GM23338 (cell line): ENCODE measurements at regions not wholly inside any gene's neighbourhood (a gene's known extent, or its start where the extent isn't known, plus 50 kb on each side); places are given as distances from the start of the nearest gene placed in this dataset.

Source experiments
- CREB1 ChIP-seq: fragments of 250-450 bp; sonication (Bioruptor Pico); IDR thresholded peaks from 2 replicates; pipeline ENCODE4 v1.5.0; 2020; ENCODE audit warnings: low read depth, mild to moderate bottlenecking, moderate library complexity
- ETS1 ChIP-seq: IDR thresholded peaks from 2 replicates; pipeline ENCODE4 v1.6.1; 2016; ENCODE audit warnings: antibody characterized with exemption
- EZH2 ChIP-seq: fragments of 200-600 bp; sonication (generic); IDR thresholded peaks from one replicate; pipeline ENCODE4 v1.8.0; 2017; ENCODE audit warnings: antibody characterized with exemption, mild to moderate bottlenecking, low read depth; ENCODE audit not compliant: unreplicated experiment
- EZH2phosphoT487 ChIP-seq: fragments of 200-600 bp; sonication (generic); IDR thresholded peaks from one replicate; pipeline ENCODE4 v1.8.1; 2018; ENCODE audit warnings: antibody characterized with exemption; ENCODE audit not compliant: unreplicated experiment
- JUNB ChIP-seq: IDR thresholded peaks from one replicate; pipeline ENCODE4 v1.6.1; 2016; ENCODE audit warnings: antibody characterized with exemption; ENCODE audit not compliant: unreplicated experiment
- NANOG ChIP-seq: IDR thresholded peaks from 2 replicates; pipeline ENCODE4 v1.6.1; 2016; ENCODE audit warnings: antibody characterized with exemption, borderline replicate concordance
- POLR2AphosphoS5 ChIP-seq: IDR thresholded peaks from 2 replicates; pipeline ENCODE4 v1.6.1; 2016; ENCODE audit warnings: antibody characterized with exemption, low read depth
- STAT1 ChIP-seq: IDR thresholded peaks from one replicate; pipeline ENCODE4 v1.6.1; 2016; ENCODE audit warnings: antibody characterized with exemption; ENCODE audit not compliant: unreplicated experiment
- ZNF114 ChIP-seq: fragments of 250-450 bp; sonication (Bioruptor Pico); IDR thresholded peaks from 2 replicates; pipeline ENCODE4 v1.5.0; 2020; ENCODE audit warnings: mild to moderate bottlenecking, moderate library complexity
- ZNF331 ChIP-seq: fragments of 250-450 bp; sonication (Bioruptor Pico); IDR thresholded peaks from 2 replicates; pipeline ENCODE4 v1.5.0; 2020; ENCODE audit warnings: low read depth, mild to moderate bottlenecking, moderate library complexity
- TF ChIP-seq, protein P1 (sequence below), 2 experiments: fragments of 200-600 bp in 1 of 2; sonication (generic) in 1 of 2; conservative IDR thresholded peaks; 2 replicates each; pipeline versions ENCODE4 v1.5.1 to v1.6.1; 2016 to 2017; ENCODE audit warnings: antibody characterized with exemption in 2 of 2, low read depth in 2 of 2, mild to moderate bottlenecking in 2 of 2, moderate library complexity in 1 of 2
- TF ChIP-seq, protein P2 (sequence below): IDR thresholded peaks from one replicate; pipeline ENCODE4 v1.6.1; 2018; ENCODE audit warnings: antibody characterized with exemption; ENCODE audit not compliant: unreplicated experiment
- TF ChIP-seq, protein P3 (sequence below): fragments of 250-450 bp; sonication (Bioruptor Pico); IDR thresholded peaks from 2 replicates; pipeline ENCODE4 v1.5.0; 2020; ENCODE audit warnings: mild to moderate bottlenecking, moderate library complexity

DNA sequence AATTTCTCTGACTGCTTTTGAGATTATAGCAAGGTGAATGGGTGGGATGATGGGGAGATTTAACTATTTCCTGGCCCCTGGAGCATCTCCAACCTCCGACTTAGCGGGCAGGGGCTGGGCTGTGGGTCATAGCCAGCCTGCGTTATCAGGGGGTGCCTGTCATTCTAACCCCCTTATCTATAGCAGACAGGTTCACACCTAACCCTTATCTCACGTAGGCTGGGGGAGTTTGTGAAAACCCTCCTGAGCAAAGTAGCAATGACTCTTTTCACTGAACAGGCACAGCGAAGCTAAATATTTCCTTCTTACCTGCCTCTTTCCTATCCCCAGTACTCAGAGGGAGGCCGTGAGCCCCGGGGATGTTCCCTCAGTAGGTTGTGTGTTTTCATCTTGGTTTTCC lies 511.4 kb upstream of the B3GAT1 start:
- TF ChIP-seq, protein P1, sequence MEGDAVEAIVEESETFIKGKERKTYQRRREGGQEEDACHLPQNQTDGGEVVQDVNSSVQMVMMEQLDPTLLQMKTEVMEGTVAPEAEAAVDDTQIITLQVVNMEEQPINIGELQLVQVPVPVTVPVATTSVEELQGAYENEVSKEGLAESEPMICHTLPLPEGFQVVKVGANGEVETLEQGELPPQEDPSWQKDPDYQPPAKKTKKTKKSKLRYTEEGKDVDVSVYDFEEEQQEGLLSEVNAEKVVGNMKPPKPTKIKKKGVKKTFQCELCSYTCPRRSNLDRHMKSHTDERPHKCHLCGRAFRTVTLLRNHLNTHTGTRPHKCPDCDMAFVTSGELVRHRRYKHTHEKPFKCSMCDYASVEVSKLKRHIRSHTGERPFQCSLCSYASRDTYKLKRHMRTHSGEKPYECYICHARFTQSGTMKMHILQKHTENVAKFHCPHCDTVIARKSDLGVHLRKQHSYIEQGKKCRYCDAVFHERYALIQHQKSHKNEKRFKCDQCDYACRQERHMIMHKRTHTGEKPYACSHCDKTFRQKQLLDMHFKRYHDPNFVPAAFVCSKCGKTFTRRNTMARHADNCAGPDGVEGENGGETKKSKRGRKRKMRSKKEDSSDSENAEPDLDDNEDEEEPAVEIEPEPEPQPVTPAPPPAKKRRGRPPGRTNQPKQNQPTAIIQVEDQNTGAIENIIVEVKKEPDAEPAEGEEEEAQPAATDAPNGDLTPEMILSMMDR (conservative IDR thresholded peaks at IDR 0.05; ENCODE audit: low read depth in 2 of 2): no peak
- TF ChIP-seq POLR2AphosphoS5 (no peak), EZH2 (no peak), EZH2phosphoT487 (no peak), CREB1 (CRISPR knock-in tag) (no peak), STAT1 (no peak), NANOG (no peak), JUNB (no peak), ETS1 (no peak), ZNF114 (no peak), ZNF331 (CRISPR knock-in tag) (no peak)
- TF ChIP-seq, protein P2, sequence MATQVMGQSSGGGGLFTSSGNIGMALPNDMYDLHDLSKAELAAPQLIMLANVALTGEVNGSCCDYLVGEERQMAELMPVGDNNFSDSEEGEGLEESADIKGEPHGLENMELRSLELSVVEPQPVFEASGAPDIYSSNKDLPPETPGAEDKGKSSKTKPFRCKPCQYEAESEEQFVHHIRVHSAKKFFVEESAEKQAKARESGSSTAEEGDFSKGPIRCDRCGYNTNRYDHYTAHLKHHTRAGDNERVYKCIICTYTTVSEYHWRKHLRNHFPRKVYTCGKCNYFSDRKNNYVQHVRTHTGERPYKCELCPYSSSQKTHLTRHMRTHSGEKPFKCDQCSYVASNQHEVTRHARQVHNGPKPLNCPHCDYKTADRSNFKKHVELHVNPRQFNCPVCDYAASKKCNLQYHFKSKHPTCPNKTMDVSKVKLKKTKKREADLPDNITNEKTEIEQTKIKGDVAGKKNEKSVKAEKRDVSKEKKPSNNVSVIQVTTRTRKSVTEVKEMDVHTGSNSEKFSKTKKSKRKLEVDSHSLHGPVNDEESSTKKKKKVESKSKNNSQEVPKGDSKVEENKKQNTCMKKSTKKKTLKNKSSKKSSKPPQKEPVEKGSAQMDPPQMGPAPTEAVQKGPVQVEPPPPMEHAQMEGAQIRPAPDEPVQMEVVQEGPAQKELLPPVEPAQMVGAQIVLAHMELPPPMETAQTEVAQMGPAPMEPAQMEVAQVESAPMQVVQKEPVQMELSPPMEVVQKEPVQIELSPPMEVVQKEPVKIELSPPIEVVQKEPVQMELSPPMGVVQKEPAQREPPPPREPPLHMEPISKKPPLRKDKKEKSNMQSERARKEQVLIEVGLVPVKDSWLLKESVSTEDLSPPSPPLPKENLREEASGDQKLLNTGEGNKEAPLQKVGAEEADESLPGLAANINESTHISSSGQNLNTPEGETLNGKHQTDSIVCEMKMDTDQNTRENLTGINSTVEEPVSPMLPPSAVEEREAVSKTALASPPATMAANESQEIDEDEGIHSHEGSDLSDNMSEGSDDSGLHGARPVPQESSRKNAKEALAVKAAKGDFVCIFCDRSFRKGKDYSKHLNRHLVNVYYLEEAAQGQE: no peak
- TF ChIP-seq, protein P3, sequence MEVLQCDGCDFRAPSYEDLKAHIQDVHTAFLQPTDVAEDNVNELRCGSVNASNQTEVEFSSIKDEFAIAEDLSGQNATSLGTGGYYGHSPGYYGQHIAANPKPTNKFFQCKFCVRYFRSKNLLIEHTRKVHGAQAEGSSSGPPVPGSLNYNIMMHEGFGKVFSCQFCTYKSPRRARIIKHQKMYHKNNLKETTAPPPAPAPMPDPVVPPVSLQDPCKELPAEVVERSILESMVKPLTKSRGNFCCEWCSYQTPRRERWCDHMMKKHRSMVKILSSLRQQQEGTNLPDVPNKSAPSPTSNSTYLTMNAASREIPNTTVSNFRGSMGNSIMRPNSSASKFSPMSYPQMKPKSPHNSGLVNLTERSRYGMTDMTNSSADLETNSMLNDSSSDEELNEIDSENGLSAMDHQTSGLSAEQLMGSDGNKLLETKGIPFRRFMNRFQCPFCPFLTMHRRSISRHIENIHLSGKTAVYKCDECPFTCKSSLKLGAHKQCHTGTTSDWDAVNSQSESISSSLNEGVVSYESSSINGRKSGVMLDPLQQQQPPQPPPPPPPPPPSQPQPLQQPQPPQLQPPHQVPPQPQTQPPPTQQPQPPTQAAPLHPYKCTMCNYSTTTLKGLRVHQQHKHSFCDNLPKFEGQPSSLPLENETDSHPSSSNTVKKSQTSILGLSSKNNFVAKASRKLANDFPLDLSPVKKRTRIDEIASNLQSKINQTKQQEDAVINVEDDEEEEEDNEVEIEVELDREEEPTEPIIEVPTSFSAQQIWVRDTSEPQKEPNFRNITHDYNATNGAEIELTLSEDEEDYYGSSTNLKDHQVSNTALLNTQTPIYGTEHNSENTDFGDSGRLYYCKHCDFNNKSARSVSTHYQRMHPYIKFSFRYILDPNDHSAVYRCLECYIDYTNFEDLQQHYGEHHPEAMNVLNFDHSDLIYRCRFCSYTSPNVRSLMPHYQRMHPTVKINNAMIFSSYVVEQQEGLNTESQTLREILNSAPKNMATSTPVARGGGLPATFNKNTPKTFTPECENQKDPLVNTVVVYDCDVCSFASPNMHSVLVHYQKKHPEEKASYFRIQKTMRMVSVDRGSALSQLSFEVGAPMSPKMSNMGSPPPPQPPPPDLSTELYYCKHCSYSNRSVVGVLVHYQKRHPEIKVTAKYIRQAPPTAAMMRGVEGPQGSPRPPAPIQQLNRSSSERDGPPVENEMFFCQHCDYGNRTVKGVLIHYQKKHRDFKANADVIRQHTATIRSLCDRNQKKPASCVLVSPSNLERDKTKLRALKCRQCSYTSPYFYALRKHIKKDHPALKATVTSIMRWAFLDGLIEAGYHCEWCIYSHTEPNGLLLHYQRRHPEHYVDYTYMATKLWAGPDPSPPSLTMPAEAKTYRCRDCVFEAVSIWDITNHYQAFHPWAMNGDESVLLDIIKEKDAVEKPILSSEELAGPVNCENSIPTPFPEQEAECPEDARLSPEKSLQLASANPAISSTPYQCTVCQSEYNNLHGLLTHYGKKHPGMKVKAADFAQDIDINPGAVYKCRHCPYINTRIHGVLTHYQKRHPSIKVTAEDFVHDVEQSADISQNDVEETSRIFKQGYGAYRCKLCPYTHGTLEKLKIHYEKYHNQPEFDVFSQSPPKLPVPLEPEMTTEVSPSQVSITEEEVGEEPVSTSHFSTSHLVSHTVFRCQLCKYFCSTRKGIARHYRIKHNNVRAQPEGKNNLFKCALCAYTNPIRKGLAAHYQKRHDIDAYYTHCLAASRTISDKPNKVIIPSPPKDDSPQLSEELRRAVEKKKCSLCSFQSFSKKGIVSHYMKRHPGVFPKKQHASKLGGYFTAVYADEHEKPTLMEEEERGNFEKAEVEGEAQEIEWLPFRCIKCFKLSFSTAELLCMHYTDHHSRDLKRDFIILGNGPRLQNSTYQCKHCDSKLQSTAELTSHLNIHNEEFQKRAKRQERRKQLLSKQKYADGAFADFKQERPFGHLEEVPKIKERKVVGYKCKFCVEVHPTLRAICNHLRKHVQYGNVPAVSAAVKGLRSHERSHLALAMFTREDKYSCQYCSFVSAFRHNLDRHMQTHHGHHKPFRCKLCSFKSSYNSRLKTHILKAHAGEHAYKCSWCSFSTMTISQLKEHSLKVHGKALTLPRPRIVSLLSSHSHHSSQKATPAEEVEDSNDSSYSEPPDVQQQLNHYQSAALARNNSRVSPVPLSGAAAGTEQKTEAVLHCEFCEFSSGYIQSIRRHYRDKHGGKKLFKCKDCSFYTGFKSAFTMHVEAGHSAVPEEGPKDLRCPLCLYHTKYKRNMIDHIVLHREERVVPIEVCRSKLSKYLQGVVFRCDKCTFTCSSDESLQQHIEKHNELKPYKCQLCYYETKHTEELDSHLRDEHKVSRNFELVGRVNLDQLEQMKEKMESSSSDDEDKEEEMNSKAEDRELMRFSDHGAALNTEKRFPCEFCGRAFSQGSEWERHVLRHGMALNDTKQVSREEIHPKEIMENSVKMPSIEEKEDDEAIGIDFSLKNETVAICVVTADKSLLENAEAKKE (CRISPR knock-in tag): no peak
